Endodermal cell (in vitro differentiated cells): ENCODE measurements at regions not wholly inside any gene's neighbourhood (a gene's known extent, or its start where the extent isn't known, plus 50 kb on each side); places are given as distances from the start of the nearest gene placed in this dataset.

Experiments
- DNase-seq: peaks from one replicate; pipeline ENCODE4 v3.0.0-alpha.2; 2017
- H3K27ac ChIP-seq: 2 replicates; pipeline ENCODE4 v1.5.1; 2013; ENCODE audit warnings: mild to moderate bottlenecking, low read depth, low read length, moderate library complexity
- H3K27me3 ChIP-seq: 2 replicates; pipeline ENCODE4 v1.6.1; 2013; ENCODE audit warnings: mild to moderate bottlenecking, low read length, moderate library complexity; ENCODE audit not compliant: insufficient read depth, control insufficient read depth, poor library complexity, severe bottlenecking
- H3K36me3 ChIP-seq: 2 replicates; pipeline ENCODE4 v1.7.0; 2013; ENCODE audit warnings: mild to moderate bottlenecking, low read length, moderate library complexity; ENCODE audit not compliant: control insufficient read depth, insufficient read depth
- H3K4me1 ChIP-seq: one replicate; pipeline ENCODE4 v1.7.0; 2013; ENCODE audit warnings: low read length; ENCODE audit not compliant: control insufficient read depth, insufficient read depth
- H3K4me3 ChIP-seq: 2 replicates; pipeline ENCODE4 v1.5.1; 2013; ENCODE audit warnings: mild to moderate bottlenecking, low read length, moderate library complexity
- H3K9ac ChIP-seq: 2 replicates; pipeline ENCODE4 v1.6.1; 2013; ENCODE audit warnings: mild to moderate bottlenecking, low read length, moderate library complexity; ENCODE audit not compliant: poor library complexity, severe bottlenecking; ENCODE audit errors: extremely low read depth
- H3K9me3 ChIP-seq: 2 replicates; pipeline ENCODE4 v1.6.1; 2013; ENCODE audit warnings: mild to moderate bottlenecking, low read length, moderate library complexity; ENCODE audit not compliant: control insufficient read depth
- H3K27ac Mint-ChIP-seq: 2 replicates; pipeline ENCODE4 v1.8.0; 2020; ENCODE audit warnings: mixed read lengths
- H3K27me3 Mint-ChIP-seq: 2 replicates; pipeline ENCODE4 v1.8.0; 2021; ENCODE audit warnings: mild to moderate bottlenecking, mixed read lengths; ENCODE audit not compliant: insufficient read depth
- H3K36me3 Mint-ChIP-seq: 2 replicates; pipeline ENCODE4 v1.8.0; 2020; ENCODE audit warnings: low read depth, mixed read lengths
- H3K4me1 Mint-ChIP-seq: 2 replicates; pipeline ENCODE4 v1.8.0; 2020; ENCODE audit warnings: mixed read lengths
- H3K4me3 Mint-ChIP-seq: 2 replicates; pipeline ENCODE4 v1.8.0; 2020; ENCODE audit warnings: mild to moderate bottlenecking, moderate library complexity, mixed read lengths
- H3K9me3 Mint-ChIP-seq: 2 replicates; pipeline ENCODE4 v1.8.0; 2020; ENCODE audit warnings: mild to moderate bottlenecking, mixed read lengths
- CTCF ChIP-seq: fragments of 200-600 bp; sonication (generic); conservative IDR thresholded peaks from 2 replicates; pipeline ENCODE4 v1.5.0; 2021; ENCODE audit warnings: antibody characterized with exemption, mild to moderate bottlenecking
- WGBS, 2 experiments: methylation state at CpG; one replicate each; pipeline versions ENCODE4 v1.1.5 to v1.1.7; 2013; ENCODE audit warnings: missing lambda C conversion rate in 2 of 2, mixed read lengths in 1 of 2; ENCODE audit not compliant: insufficient coverage in 1 of 2, insufficient read length in 1 of 2; 5-methylcytosine and 5-hydroxymethylcytosine counted together

- Mint-ChIP-seq H3K4me3 (no peak overlapping the region), H3K27ac (no peak overlapping the region), H3K9me3 (peaks cover 2% of the 10 kb centered on the region), H3K27me3 (no peaks in the 10 kb centered on the region), H3K36me3 (no peaks in the 10 kb centered on the region), H3K4me1 (no peaks in the 10 kb centered on the region)
- Histone ChIP-seq H3K9ac (no peak overlapping the region), H3K36me3 (no peaks in the 10 kb centered on the region), H3K4me3 (no peak overlapping the region), H3K9me3 (no peaks in the 10 kb centered on the region), H3K27ac (no peak overlapping the region), H3K27me3 (no peaks in the 10 kb centered on the region), H3K4me1 (no peaks in the 10 kb centered on the region)
- WGBS, 2 experiments, result 92 to 96% methylated on average over 12 to 32 of the region's 32 CpGs
- TF ChIP-seq CTCF, result no peak
- peak; percentile 41 for DNase-seq
These were observed 263.8 kb downstream of the ZBBX start for GRCh38 chr3:167116120-167116922.

- Histone ChIP-seq H3K4me1 (no peaks in the 10 kb centered on the region), H3K27me3 (no peaks in the 10 kb centered on the region), H3K36me3 (no peaks in the 10 kb centered on the region), H3K9me3 (no peaks in the 10 kb centered on the region), H3K27ac (no peak overlapping the region), H3K9ac (no peak overlapping the region), H3K4me3 (no peak overlapping the region)
- DNase-seq, result no peak
- WGBS, 2 experiments, result 79 to 85% methylated on average over 6 to 11 of the region's 11 CpGs
- Mint-ChIP-seq H3K27ac (no peak overlapping the region), H3K36me3 (no peaks in the 10 kb centered on the region), H3K9me3 (peaks cover 2% of the 10 kb centered on the region), H3K27me3 (no peaks in the 10 kb centered on the region), H3K4me3 (no peak overlapping the region), H3K4me1 (no peaks in the 10 kb centered on the region)
- TF ChIP-seq CTCF, result no peak
These were observed 264.7 kb downstream of the ZBBX start for GRCh38 chr3:167115331-167115934.

- H3K36me3 Mint-ChIP-seq, result no peaks in the 10 kb centered on the region
- H3K9ac ChIP-seq, result no peak overlapping the region
- 91 to 96% methylated on average over 3 to 8 of the region's 8 CpGs for WGBS, 2 experiments
- H3K9me3 Mint-ChIP-seq, result peaks cover 2% of the 10 kb centered on the region
- H3K27me3 ChIP-seq, result no peaks in the 10 kb centered on the region
- no peaks in the 10 kb centered on the region for H3K4me1 Mint-ChIP-seq
- H3K36me3 ChIP-seq, result no peaks in the 10 kb centered on the region
- peak; percentile 68 for DNase-seq
- H3K9me3 ChIP-seq, result no peaks in the 10 kb centered on the region
- no peak overlapping the region for H3K4me3 ChIP-seq
- H3K27me3 Mint-ChIP-seq, result no peaks in the 10 kb centered on the region
- no peak for TF ChIP-seq CTCF
- peak overlapping the region; percentile 67 for H3K27ac Mint-ChIP-seq
- no peak overlapping the region for H3K4me3 Mint-ChIP-seq
- no peak overlapping the region for H3K27ac ChIP-seq
- H3K4me1 ChIP-seq, result no peaks in the 10 kb centered on the region
These were observed 265.5 kb downstream of the ZBBX start for GRCh38 chr3:167114619-167115018.
